GM23338 (cell line): ENCODE measurements at regions not wholly inside any gene's neighbourhood (a gene's known extent, or its start where the extent isn't known, plus 50 kb on each side); places are given as distances from the start of the nearest gene placed in this dataset.

ENCODE experiments used
- ATAC-seq: fragments of 200-7000 bp; cut with Tn5 transposase; 3 replicates; pipeline ENCODE4 v1.9.1; 2020
- DNase-seq: peaks from one replicate; pipeline ENCODE4 v3.0.0-alpha.2; 2015; ENCODE audit warnings: low spot score
- H2AFZ ChIP-seq: fragments of 200-600 bp; sonication (generic); 2 replicates; pipeline ENCODE4 v1.8.0; 2016; ENCODE audit warnings: antibody characterized with exemption, mild to moderate bottlenecking, moderate library complexity
- H3F3A ChIP-seq: fragments of 200-600 bp; sonication (generic); replicated peaks from 2 replicates; pipeline ENCODE4 v1.8.0; 2017; ENCODE audit warnings: antibody characterized with exemption, mixed run types, low read depth
- H3K27ac ChIP-seq: fragments of 200-600 bp; sonication (generic); 2 replicates; pipeline ENCODE4 v1.6.1; 2016; ENCODE audit warnings: low read depth
- H3K27me3 ChIP-seq: fragments of 200-600 bp; sonication (generic); 2 replicates; pipeline ENCODE4 v1.8.0; 2016; ENCODE audit warnings: mild to moderate bottlenecking, mixed run types, moderate library complexity; ENCODE audit not compliant: insufficient read depth
- H3K36me3 ChIP-seq: fragments of 200-600 bp; sonication (generic); 2 replicates; pipeline ENCODE4 v1.8.0; 2016; ENCODE audit warnings: mild to moderate bottlenecking; ENCODE audit not compliant: insufficient read depth
- H3K4me1 ChIP-seq: fragments of 200-600 bp; sonication (generic); 2 replicates; pipeline ENCODE4 v1.8.0; 2016; ENCODE audit warnings: mild to moderate bottlenecking, moderate library complexity; ENCODE audit not compliant: insufficient read depth
- H3K4me2 ChIP-seq: fragments of 200-600 bp; sonication (generic); 2 replicates; pipeline ENCODE4 v1.7.1; 2017; ENCODE audit warnings: mixed run types
- H3K4me3 ChIP-seq: fragments of 200-600 bp; sonication (generic); 2 replicates; pipeline ENCODE4 v1.6.1; 2016; ENCODE audit warnings: mixed run types
- H3K79me2 ChIP-seq: fragments of 200-600 bp; sonication (generic); replicated peaks from 2 replicates; pipeline ENCODE4 v1.8.0; 2017; ENCODE audit warnings: mild to moderate bottlenecking; ENCODE audit not compliant: insufficient read depth
- H3K9me2 ChIP-seq: fragments of 200-600 bp; sonication (generic); 2 replicates; pipeline ENCODE4 v1.8.0; 2017; ENCODE audit not compliant: insufficient read depth
- H4K20me1 ChIP-seq: fragments of 200-600 bp; sonication (generic); replicated peaks from 2 replicates; pipeline ENCODE4 v1.8.0; 2017; ENCODE audit warnings: mild to moderate bottlenecking; ENCODE audit not compliant: insufficient read depth
- H3K27ac Mint-ChIP-seq: 2 replicates; pipeline ENCODE4 v1.8.0; 2020; ENCODE audit warnings: inconsistent platforms, mild to moderate bottlenecking, moderate library complexity, mixed read lengths
- H3K27me3 Mint-ChIP-seq: 3 replicates; pipeline ENCODE4 v1.8.0; 2022; ENCODE audit warnings: low read depth, mild to moderate bottlenecking, moderate library complexity, mixed read lengths, inconsistent platforms; ENCODE audit not compliant: insufficient read depth, poor library complexity
- H3K36me3 Mint-ChIP-seq: 3 replicates; pipeline ENCODE4 v1.8.0; 2021; ENCODE audit warnings: low read depth, mild to moderate bottlenecking, inconsistent platforms, moderate library complexity, mixed read lengths
- H3K4me1 Mint-ChIP-seq: 3 replicates; pipeline ENCODE4 v1.8.0; 2020; ENCODE audit warnings: mild to moderate bottlenecking, inconsistent platforms, mixed read lengths
- H3K4me3 Mint-ChIP-seq: 3 replicates; pipeline ENCODE4 v1.8.0; 2021; ENCODE audit warnings: moderate library complexity, mild to moderate bottlenecking, inconsistent platforms, mixed read lengths
- H3K9me3 Mint-ChIP-seq: 3 replicates; pipeline ENCODE4 v1.8.0; 2020; ENCODE audit warnings: moderate library complexity, mild to moderate bottlenecking, inconsistent platforms, mixed read lengths
- EZH2phosphoT487 ChIP-seq: fragments of 200-600 bp; sonication (generic); IDR thresholded peaks from one replicate; pipeline ENCODE4 v1.8.1; 2018; ENCODE audit warnings: antibody characterized with exemption; ENCODE audit not compliant: unreplicated experiment
- JUNB ChIP-seq: IDR thresholded peaks from one replicate; pipeline ENCODE4 v1.6.1; 2016; ENCODE audit warnings: antibody characterized with exemption; ENCODE audit not compliant: unreplicated experiment
- NANOG ChIP-seq: IDR thresholded peaks from 2 replicates; pipeline ENCODE4 v1.6.1; 2016; ENCODE audit warnings: antibody characterized with exemption, borderline replicate concordance
- STAT1 ChIP-seq: IDR thresholded peaks from one replicate; pipeline ENCODE4 v1.6.1; 2016; ENCODE audit warnings: antibody characterized with exemption; ENCODE audit not compliant: unreplicated experiment
- TF ChIP-seq, protein P1 (sequence below): IDR thresholded peaks from 2 replicates; pipeline ENCODE4 v1.6.1; 2016; ENCODE audit warnings: antibody characterized with exemption
- TF ChIP-seq, protein P2 (sequence below): fragments of 250-450 bp; sonication (Bioruptor Pico); IDR thresholded peaks from 2 replicates; pipeline ENCODE4 v1.5.0; 2020; ENCODE audit warnings: mild to moderate bottlenecking, moderate library complexity

GRCh38 chr6:117791012-117791411 lies 115.7 kb downstream of the NUS1 start:
- Histone ChIP-seq H2AFZ (no peak overlapping the region), H3K4me3 (no peak overlapping the region), H3K79me2 (no peaks in the 10 kb centered on the region), H3K4me1 (peaks cover 11% of the 10 kb centered on the region), H3K9me2 (peaks cover 8% of the 10 kb centered on the region; the same call in 1 of the 2 replicates), H3K36me3 (no peaks in the 10 kb centered on the region; the same call in 1 of the 2 replicates), H3K27ac (no peak overlapping the region), H3K4me2 (no peak overlapping the region), H3F3A (no peaks in the 10 kb centered on the region), H4K20me1 (no peaks in the 10 kb centered on the region), H3K27me3 (no peaks in the 10 kb centered on the region)
- DNase-seq (no peak), ATAC-seq (no peak)
- no peak overlapping the region for H3K4me3 Mint-ChIP-seq
- no peak overlapping the region for H3K27ac Mint-ChIP-seq
- no peaks in the 10 kb centered on the region for H3K36me3 Mint-ChIP-seq
- TF ChIP-seq EZH2phosphoT487 (no peak), STAT1 (no peak), JUNB (no peak), NANOG (no peak)
- TF ChIP-seq, protein P1, sequence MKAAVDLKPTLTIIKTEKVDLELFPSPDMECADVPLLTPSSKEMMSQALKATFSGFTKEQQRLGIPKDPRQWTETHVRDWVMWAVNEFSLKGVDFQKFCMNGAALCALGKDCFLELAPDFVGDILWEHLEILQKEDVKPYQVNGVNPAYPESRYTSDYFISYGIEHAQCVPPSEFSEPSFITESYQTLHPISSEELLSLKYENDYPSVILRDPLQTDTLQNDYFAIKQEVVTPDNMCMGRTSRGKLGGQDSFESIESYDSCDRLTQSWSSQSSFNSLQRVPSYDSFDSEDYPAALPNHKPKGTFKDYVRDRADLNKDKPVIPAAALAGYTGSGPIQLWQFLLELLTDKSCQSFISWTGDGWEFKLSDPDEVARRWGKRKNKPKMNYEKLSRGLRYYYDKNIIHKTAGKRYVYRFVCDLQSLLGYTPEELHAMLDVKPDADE: no peak
- TF ChIP-seq, protein P2, sequence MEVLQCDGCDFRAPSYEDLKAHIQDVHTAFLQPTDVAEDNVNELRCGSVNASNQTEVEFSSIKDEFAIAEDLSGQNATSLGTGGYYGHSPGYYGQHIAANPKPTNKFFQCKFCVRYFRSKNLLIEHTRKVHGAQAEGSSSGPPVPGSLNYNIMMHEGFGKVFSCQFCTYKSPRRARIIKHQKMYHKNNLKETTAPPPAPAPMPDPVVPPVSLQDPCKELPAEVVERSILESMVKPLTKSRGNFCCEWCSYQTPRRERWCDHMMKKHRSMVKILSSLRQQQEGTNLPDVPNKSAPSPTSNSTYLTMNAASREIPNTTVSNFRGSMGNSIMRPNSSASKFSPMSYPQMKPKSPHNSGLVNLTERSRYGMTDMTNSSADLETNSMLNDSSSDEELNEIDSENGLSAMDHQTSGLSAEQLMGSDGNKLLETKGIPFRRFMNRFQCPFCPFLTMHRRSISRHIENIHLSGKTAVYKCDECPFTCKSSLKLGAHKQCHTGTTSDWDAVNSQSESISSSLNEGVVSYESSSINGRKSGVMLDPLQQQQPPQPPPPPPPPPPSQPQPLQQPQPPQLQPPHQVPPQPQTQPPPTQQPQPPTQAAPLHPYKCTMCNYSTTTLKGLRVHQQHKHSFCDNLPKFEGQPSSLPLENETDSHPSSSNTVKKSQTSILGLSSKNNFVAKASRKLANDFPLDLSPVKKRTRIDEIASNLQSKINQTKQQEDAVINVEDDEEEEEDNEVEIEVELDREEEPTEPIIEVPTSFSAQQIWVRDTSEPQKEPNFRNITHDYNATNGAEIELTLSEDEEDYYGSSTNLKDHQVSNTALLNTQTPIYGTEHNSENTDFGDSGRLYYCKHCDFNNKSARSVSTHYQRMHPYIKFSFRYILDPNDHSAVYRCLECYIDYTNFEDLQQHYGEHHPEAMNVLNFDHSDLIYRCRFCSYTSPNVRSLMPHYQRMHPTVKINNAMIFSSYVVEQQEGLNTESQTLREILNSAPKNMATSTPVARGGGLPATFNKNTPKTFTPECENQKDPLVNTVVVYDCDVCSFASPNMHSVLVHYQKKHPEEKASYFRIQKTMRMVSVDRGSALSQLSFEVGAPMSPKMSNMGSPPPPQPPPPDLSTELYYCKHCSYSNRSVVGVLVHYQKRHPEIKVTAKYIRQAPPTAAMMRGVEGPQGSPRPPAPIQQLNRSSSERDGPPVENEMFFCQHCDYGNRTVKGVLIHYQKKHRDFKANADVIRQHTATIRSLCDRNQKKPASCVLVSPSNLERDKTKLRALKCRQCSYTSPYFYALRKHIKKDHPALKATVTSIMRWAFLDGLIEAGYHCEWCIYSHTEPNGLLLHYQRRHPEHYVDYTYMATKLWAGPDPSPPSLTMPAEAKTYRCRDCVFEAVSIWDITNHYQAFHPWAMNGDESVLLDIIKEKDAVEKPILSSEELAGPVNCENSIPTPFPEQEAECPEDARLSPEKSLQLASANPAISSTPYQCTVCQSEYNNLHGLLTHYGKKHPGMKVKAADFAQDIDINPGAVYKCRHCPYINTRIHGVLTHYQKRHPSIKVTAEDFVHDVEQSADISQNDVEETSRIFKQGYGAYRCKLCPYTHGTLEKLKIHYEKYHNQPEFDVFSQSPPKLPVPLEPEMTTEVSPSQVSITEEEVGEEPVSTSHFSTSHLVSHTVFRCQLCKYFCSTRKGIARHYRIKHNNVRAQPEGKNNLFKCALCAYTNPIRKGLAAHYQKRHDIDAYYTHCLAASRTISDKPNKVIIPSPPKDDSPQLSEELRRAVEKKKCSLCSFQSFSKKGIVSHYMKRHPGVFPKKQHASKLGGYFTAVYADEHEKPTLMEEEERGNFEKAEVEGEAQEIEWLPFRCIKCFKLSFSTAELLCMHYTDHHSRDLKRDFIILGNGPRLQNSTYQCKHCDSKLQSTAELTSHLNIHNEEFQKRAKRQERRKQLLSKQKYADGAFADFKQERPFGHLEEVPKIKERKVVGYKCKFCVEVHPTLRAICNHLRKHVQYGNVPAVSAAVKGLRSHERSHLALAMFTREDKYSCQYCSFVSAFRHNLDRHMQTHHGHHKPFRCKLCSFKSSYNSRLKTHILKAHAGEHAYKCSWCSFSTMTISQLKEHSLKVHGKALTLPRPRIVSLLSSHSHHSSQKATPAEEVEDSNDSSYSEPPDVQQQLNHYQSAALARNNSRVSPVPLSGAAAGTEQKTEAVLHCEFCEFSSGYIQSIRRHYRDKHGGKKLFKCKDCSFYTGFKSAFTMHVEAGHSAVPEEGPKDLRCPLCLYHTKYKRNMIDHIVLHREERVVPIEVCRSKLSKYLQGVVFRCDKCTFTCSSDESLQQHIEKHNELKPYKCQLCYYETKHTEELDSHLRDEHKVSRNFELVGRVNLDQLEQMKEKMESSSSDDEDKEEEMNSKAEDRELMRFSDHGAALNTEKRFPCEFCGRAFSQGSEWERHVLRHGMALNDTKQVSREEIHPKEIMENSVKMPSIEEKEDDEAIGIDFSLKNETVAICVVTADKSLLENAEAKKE (CRISPR knock-in tag): no peak
- H3K27me3 Mint-ChIP-seq: no peaks in the 10 kb centered on the region
- no peaks in the 10 kb centered on the region for H3K9me3 Mint-ChIP-seq
- H3K4me1 Mint-ChIP-seq: peaks cover 21% of the 10 kb centered on the region
